ENCODE measurements at regions not wholly inside any gene's neighbourhood (a gene's known extent, or its start where the extent isn't known, plus 50 kb on each side); places are given as distances from the start of the nearest gene placed in this dataset.

DNA sequence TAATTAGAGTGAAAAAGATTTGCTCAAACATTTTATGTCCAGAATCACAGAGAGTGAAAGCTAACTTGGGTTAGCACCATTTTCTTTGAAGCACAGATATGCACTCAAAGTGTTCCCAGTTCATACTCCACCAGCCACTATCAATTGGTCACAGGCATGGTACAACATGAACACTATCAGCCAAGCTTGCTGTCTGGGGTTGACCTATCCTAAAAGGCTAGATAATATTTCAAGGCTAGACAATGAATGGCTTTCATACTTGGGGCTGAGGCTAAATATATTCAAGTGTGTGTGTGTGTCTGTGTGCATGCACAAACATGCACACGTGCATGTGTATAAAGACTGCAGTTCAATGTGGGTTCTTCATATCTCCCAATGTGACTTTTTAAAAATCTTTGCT, 783.0 kb upstream of the GJE1 start:
- no peak for TF ChIP-seq EZH2 (IDR thresholded peaks at IDR 0.05; ENCODE audit: borderline replicate concordance, low read length)
- TF ChIP-seq, protein P1, sequence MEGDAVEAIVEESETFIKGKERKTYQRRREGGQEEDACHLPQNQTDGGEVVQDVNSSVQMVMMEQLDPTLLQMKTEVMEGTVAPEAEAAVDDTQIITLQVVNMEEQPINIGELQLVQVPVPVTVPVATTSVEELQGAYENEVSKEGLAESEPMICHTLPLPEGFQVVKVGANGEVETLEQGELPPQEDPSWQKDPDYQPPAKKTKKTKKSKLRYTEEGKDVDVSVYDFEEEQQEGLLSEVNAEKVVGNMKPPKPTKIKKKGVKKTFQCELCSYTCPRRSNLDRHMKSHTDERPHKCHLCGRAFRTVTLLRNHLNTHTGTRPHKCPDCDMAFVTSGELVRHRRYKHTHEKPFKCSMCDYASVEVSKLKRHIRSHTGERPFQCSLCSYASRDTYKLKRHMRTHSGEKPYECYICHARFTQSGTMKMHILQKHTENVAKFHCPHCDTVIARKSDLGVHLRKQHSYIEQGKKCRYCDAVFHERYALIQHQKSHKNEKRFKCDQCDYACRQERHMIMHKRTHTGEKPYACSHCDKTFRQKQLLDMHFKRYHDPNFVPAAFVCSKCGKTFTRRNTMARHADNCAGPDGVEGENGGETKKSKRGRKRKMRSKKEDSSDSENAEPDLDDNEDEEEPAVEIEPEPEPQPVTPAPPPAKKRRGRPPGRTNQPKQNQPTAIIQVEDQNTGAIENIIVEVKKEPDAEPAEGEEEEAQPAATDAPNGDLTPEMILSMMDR (IDR thresholded peaks at IDR 0.05; ENCODE audit: low read length) = no peak
